Kidney (tissue), 13 donors: ENCODE measurements at regions not wholly inside any gene's neighbourhood (a gene's known extent, or its start where the extent isn't known, plus 50 kb on each side); places are given as distances from the start of the nearest gene placed in this dataset.
A peak's percentile ranks its signal among the peaks of the same experiment; 100 is the strongest.

Experiments
- DNase-seq, 5 donors: peaks; one replicate each; pipeline ENCODE4 v3.0.0-alpha.2; 2013 to 2020
- FAIRE-seq: peaks from 2 replicates; lab custom pipeline; 2012; peaks lifted over from hg19 to GRCh38; lab: Jason Lieb, UNC
- H3K27ac ChIP-seq, 2 donors: one replicate each; pipeline ENCODE4 v1.7.0; 2013; ENCODE audit warnings: low read depth in 2 of 2, low read length in 2 of 2, inconsistent platforms in 1 of 2
- H3K27me3 ChIP-seq: one replicate; pipeline ENCODE4 v1.7.1; 2013; ENCODE audit warnings: low read length, inconsistent platforms; ENCODE audit not compliant: control insufficient read depth, insufficient read depth
- H3K36me3 ChIP-seq, 3 donors: one replicate each; pipeline versions ENCODE4 v1.7.0 to v1.7.1; 2013; ENCODE audit warnings: low read length in 3 of 3, control low read depth in 1 of 3, inconsistent platforms in 1 of 3; ENCODE audit not compliant: insufficient read depth in 3 of 3, control insufficient read depth in 2 of 3
- H3K4me1 ChIP-seq, 3 donors: one replicate each; pipeline versions ENCODE4 v1.7.0 to v1.7.1; 2013; ENCODE audit warnings: low read length in 3 of 3, inconsistent platforms in 1 of 3, low read depth in 1 of 3; ENCODE audit not compliant: control insufficient read depth in 2 of 3, insufficient read depth in 2 of 3
- H3K4me3 ChIP-seq, 3 donors: one replicate each; pipeline versions ENCODE4 v1.7.0 to v1.8.1; 2013; ENCODE audit warnings: low read length in 3 of 3, control low read depth in 1 of 3, inconsistent platforms in 1 of 3
- H3K9ac ChIP-seq, 3 donors: one replicate each; pipeline versions ENCODE4 v1.7.0 to v1.7.1; 2013; ENCODE audit warnings: low read length in 3 of 3, control low read depth in 1 of 3, inconsistent platforms in 1 of 3
- H3K9me3 ChIP-seq, 3 donors: one replicate each; pipeline versions ENCODE4 v1.7.0 to v1.7.1; 2013; ENCODE audit warnings: low read length in 3 of 3, control low read depth in 1 of 3, inconsistent platforms in 1 of 3; ENCODE audit not compliant: control insufficient read depth in 2 of 3, insufficient read depth in 1 of 3
- intact Hi-C: fragments of 100-400 bp; cut with DNase I; formaldehyde crosslinking; loops from one replicate; pipeline ENCODE4 v1.11.1; 2022
- TF ChIP-seq, protein P1 (sequence below): IDR thresholded peaks from 3 replicates; pipeline ENCODE4 v1.5.1; 2012; ENCODE audit warnings: mild to moderate bottlenecking, moderate library complexity, borderline replicate concordance; ENCODE audit not compliant: insufficient read depth; ENCODE audit errors: extremely low read depth
- donor health status: control.
- donor health status: control.
- donor health status: control.
- donor health status: control.
- donor health status: control.
- donor health status: DM: yes; HTN: yes; CAD: no.
- donor health status: Normal renal cell carcinoma (clear cell type).

DNA sequence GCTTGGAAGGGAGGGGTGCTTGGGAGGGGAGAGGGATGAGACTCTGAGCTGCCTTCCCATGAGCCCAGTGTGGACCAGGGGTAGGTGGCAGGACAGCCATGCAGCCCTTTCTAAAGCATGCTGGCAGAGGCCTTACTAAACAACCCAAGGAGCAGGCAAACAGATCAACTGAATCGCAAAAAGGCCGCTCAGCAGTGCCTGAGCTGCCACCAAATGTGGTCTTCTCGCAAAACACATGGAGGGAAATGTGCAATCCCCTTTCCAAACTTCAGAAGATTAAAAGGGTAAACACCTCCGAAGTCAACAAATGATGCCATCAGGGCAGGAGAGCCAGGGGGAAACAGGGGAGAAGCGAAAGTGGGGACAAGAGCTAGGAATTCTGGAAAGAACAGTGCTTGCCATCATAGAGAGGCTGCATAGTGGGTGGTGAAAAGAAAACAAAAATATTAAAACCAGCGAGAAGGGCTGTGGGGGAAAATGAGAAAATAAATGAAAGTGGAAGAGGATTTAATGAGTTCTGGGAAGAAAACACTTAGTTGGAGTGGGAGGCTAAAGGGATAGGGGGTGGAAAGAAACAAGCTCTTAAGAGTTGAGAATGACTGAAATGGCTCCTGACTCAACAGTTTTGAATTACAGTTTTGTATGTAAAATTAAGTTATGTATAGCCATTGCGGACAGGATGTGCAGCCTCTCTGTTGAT lies 62.2 kb upstream of the ZNF32 start:
- Histone ChIP-seq H3K4me3 (no peak overlapping the region), H3K36me3 (no peaks in the 10 kb centered on the region), H3K27me3 (no peaks in the 10 kb centered on the region), H3K27ac (no peak overlapping the region), H3K9me3 (no peaks in the 10 kb centered on the region), H3K9ac (no peak overlapping the region), H3K4me1 (no peaks in the 10 kb centered on the region)
- TF ChIP-seq, protein P1, sequence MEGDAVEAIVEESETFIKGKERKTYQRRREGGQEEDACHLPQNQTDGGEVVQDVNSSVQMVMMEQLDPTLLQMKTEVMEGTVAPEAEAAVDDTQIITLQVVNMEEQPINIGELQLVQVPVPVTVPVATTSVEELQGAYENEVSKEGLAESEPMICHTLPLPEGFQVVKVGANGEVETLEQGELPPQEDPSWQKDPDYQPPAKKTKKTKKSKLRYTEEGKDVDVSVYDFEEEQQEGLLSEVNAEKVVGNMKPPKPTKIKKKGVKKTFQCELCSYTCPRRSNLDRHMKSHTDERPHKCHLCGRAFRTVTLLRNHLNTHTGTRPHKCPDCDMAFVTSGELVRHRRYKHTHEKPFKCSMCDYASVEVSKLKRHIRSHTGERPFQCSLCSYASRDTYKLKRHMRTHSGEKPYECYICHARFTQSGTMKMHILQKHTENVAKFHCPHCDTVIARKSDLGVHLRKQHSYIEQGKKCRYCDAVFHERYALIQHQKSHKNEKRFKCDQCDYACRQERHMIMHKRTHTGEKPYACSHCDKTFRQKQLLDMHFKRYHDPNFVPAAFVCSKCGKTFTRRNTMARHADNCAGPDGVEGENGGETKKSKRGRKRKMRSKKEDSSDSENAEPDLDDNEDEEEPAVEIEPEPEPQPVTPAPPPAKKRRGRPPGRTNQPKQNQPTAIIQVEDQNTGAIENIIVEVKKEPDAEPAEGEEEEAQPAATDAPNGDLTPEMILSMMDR = no peak
- intact Hi-C loops = no loop called here
- DNase-seq (no peak), FAIRE-seq (no peak)

DNA sequence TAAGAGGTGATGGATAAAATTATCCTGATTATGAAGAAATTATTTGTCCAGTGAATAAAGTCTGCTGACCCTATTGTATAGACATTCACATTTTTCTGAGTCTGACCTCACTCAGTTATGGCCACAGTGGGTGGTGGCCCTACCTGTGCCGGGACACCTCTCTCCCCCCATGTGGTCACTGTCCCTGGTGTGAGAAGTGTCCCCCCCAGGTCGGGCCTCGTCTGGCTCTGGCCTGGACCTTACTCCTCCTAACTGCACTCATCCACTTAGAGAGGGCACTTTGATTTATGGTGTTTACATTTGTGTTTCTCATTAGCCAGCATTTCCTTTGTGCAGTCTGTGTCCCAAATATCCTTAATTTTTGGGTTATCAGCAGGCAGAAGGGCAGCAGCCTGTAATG lies 59.6 kb upstream of the ZNF32 start:
- Histone ChIP-seq H3K9me3 (no peaks in the 10 kb centered on the region), H3K4me1 (no peaks in the 10 kb centered on the region), H3K27me3 (no peaks in the 10 kb centered on the region), H3K27ac (peak overlapping the region; percentile 60 to 73), H3K9ac (no peak overlapping the region), H3K4me3 (no peak overlapping the region), H3K36me3 (no peaks in the 10 kb centered on the region)
- FAIRE-seq = no peak
- intact Hi-C loops = no loop called here
- TF ChIP-seq, protein P1 = no peak
- DNase-seq = peak in 1 of 5 donors; percentile 21

DNA sequence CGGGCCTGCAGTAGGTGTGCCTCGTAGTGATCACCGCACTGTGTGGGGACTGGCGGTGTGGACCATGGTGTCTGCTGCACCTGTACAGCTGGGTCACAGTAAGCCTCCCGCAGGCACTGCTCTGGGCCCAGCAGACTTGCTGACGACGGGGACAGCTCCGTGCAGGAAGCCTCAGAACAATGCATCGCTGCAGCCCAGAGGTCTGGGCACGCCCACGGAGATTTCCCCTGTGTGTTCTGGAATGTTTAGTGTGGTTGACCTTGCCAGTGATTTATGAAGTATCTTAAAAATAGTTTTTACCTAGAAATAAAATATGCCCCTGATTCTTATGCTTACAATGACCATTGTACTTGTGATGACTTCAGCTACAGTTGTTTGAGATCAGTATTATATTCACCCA lies 59.1 kb upstream of the ZNF32 start:
- FAIRE-seq = no peak
- no peaks in the 10 kb centered on the region for H3K9me3 ChIP-seq
- DNase-seq = peak in 4 of 5 donors; percentile 31 to 64 (median 52)
- H3K4me1 ChIP-seq = no peaks in the 10 kb centered on the region
- H3K9ac ChIP-seq = no peak overlapping the region
- H3K27ac ChIP-seq = no peak overlapping the region
- intact Hi-C loops = no loop called here
- no peaks in the 10 kb centered on the region for H3K36me3 ChIP-seq
- H3K4me3 ChIP-seq = no peak overlapping the region
- no peaks in the 10 kb centered on the region for H3K27me3 ChIP-seq
- TF ChIP-seq, protein P1 = no peak
